Gastroesophageal sphincter (tissue), 3 donors: ENCODE measurements at regions not wholly inside any gene's neighbourhood (a gene's known extent, or its start where the extent isn't known, plus 50 kb on each side); places are given as distances from the start of the nearest gene placed in this dataset.

Experiments used
- POLR2AphosphoS5 ChIP-seq: sonication (generic); formaldehyde crosslinking; IDR thresholded peaks from one replicate; pipeline ENCODE4 v1.6.1; 2017; ENCODE audit warnings: antibody characterized with exemption
- TF ChIP-seq, protein P1 (sequence below), 4 experiments: fragments of 200-600 bp in 2 of 4; fragments of 450-650 bp in 2 of 4; sonication (generic) in 1 of 4; IDR thresholded peaks; one replicate each; pipeline ENCODE4 v1.5.1; 2017 to 2019; ENCODE audit warnings: antibody characterized with exemption in 4 of 4, mild to moderate bottlenecking in 2 of 4, moderate library complexity in 2 of 4

- TF ChIP-seq POLR2AphosphoS5, result no peak
- TF ChIP-seq, protein P1, sequence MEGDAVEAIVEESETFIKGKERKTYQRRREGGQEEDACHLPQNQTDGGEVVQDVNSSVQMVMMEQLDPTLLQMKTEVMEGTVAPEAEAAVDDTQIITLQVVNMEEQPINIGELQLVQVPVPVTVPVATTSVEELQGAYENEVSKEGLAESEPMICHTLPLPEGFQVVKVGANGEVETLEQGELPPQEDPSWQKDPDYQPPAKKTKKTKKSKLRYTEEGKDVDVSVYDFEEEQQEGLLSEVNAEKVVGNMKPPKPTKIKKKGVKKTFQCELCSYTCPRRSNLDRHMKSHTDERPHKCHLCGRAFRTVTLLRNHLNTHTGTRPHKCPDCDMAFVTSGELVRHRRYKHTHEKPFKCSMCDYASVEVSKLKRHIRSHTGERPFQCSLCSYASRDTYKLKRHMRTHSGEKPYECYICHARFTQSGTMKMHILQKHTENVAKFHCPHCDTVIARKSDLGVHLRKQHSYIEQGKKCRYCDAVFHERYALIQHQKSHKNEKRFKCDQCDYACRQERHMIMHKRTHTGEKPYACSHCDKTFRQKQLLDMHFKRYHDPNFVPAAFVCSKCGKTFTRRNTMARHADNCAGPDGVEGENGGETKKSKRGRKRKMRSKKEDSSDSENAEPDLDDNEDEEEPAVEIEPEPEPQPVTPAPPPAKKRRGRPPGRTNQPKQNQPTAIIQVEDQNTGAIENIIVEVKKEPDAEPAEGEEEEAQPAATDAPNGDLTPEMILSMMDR (IDR thresholded peaks at IDR 0.05), result no peak
Measured at GRCh38 chr9:86816366-86816765, 130.9 kb downstream of the GAS1 start.
